ENCODE measurements at regions not wholly inside any gene's neighbourhood (a gene's known extent, or its start where the extent isn't known, plus 50 kb on each side); places are given as distances from the start of the nearest gene placed in this dataset.

- Histone ChIP-seq H3K36me3 (ENCODE audit: insufficient read depth, low read length) (no peaks in the 10 kb centered on the region), H4K20me1 (ENCODE audit: insufficient read depth, low read length) (no peaks in the 10 kb centered on the region), H3K79me2 (ENCODE audit: insufficient read depth, low read length) (no peaks in the 10 kb centered on the region), H3K4me2 (ENCODE audit: insufficient read depth, low read length) (no peak overlapping the region), H3K4me3 (ENCODE audit: insufficient read depth, low read length) (no peak overlapping the region), H3K27me3 (ENCODE audit: insufficient read depth, low read length) (no peaks in the 10 kb centered on the region), H3K27ac (ENCODE audit: low read depth, low read length) (no peak overlapping the region), H3K9me3 (ENCODE audit: low read depth, low read length) (no peaks in the 10 kb centered on the region), H3K4me1 (ENCODE audit: insufficient read depth, low read length) (no peaks in the 10 kb centered on the region), H2AFZ (ENCODE audit: low read length) (no peak overlapping the region)
- no peak for DNase-seq (ENCODE audit: insufficient read length, low spot score, missing footprints)
- no peak for TF ChIP-seq CTCF (IDR thresholded peaks at IDR 0.05; ENCODE audit: extremely low read depth, low read depth, low read length)
These were observed 144.6 kb upstream of the ASB18 start for GRCh38 chr2:236408786-236409185.

- Histone ChIP-seq H3K4me1 (ENCODE audit: insufficient read depth, low read length) (no peaks in the 10 kb centered on the region), H3K4me3 (ENCODE audit: insufficient read depth, low read length) (no peak overlapping the region), H3K9me3 (ENCODE audit: low read depth, low read length) (no peaks in the 10 kb centered on the region), H2AFZ (ENCODE audit: low read length) (no peak overlapping the region), H3K4me2 (ENCODE audit: insufficient read depth, low read length) (no peak overlapping the region), H3K27ac (ENCODE audit: low read depth, low read length) (no peak overlapping the region), H3K36me3 (ENCODE audit: insufficient read depth, low read length) (no peaks in the 10 kb centered on the region), H4K20me1 (ENCODE audit: insufficient read depth, low read length) (no peaks in the 10 kb centered on the region), H3K27me3 (ENCODE audit: insufficient read depth, low read length) (no peaks in the 10 kb centered on the region), H3K79me2 (ENCODE audit: insufficient read depth, low read length) (no peaks in the 10 kb centered on the region)
- TF ChIP-seq CTCF (IDR thresholded peaks at IDR 0.05; ENCODE audit: extremely low read depth, low read depth, low read length), result no peak
- peak; percentile 38 for DNase-seq (ENCODE audit: insufficient read length, low spot score, missing footprints)
These were observed 151.7 kb upstream of the ASB18 start for GRCh38 chr2:236415684-236416444.

- Histone ChIP-seq H3K4me1 (ENCODE audit: insufficient read depth, low read length) (no peaks in the 10 kb centered on the region), H3K79me2 (ENCODE audit: insufficient read depth, low read length) (no peaks in the 10 kb centered on the region), H3K9me3 (ENCODE audit: low read depth, low read length) (no peaks in the 10 kb centered on the region), H3K36me3 (ENCODE audit: insufficient read depth, low read length) (no peaks in the 10 kb centered on the region), H3K27ac (ENCODE audit: low read depth, low read length) (no peak overlapping the region), H3K4me3 (ENCODE audit: insufficient read depth, low read length) (no peak overlapping the region), H2AFZ (ENCODE audit: low read length) (no peak overlapping the region), H3K27me3 (ENCODE audit: insufficient read depth, low read length) (no peaks in the 10 kb centered on the region), H4K20me1 (ENCODE audit: insufficient read depth, low read length) (no peaks in the 10 kb centered on the region), H3K4me2 (ENCODE audit: insufficient read depth, low read length) (no peak overlapping the region)
- no peak for TF ChIP-seq CTCF (IDR thresholded peaks at IDR 0.05; ENCODE audit: extremely low read depth, low read depth, low read length)
- no peak for DNase-seq (ENCODE audit: insufficient read length, low spot score, missing footprints)
These were observed 152.5 kb upstream of the ACKR3 start for GRCh38 chr2:236417150-236417549.

- TF ChIP-seq CTCF (IDR thresholded peaks at IDR 0.05; ENCODE audit: extremely low read depth, low read depth, low read length), result no peak
- H3K4me1 ChIP-seq (ENCODE audit: insufficient read depth, low read length), result no peaks in the 10 kb centered on the region
- H4K20me1 ChIP-seq (ENCODE audit: insufficient read depth, low read length), result no peaks in the 10 kb centered on the region
- H3K4me2 ChIP-seq (ENCODE audit: insufficient read depth, low read length), result no peak overlapping the region
- H3K79me2 ChIP-seq (ENCODE audit: insufficient read depth, low read length), result no peaks in the 10 kb centered on the region
- H3K27me3 ChIP-seq (ENCODE audit: insufficient read depth, low read length), result no peaks in the 10 kb centered on the region
- H3K4me3 ChIP-seq (ENCODE audit: insufficient read depth, low read length), result no peak overlapping the region
- no peak overlapping the region for H2AFZ ChIP-seq (ENCODE audit: low read length)
- no peaks in the 10 kb centered on the region for H3K9me3 ChIP-seq (ENCODE audit: low read depth, low read length)
- no peaks in the 10 kb centered on the region for H3K36me3 ChIP-seq (ENCODE audit: insufficient read depth, low read length)
- H3K27ac ChIP-seq (ENCODE audit: low read depth, low read length), result no peak overlapping the region
- DNase-seq (ENCODE audit: insufficient read length, low spot score, missing footprints), result no peak
These were observed 139.0 kb upstream of the ACKR3 start for GRCh38 chr2:236430584-236430983.

Data from osteoblast (primary cell).